ENCODE measurements at regions not wholly inside any gene's neighbourhood (a gene's known extent, or its start where the extent isn't known, plus 50 kb on each side); places are given as distances from the start of the nearest gene placed in this dataset.

GRCh38 chr6:93801101-93801847 is 381.9 kb upstream of the EPHA7 start:
- TF ChIP-seq POLR2AphosphoS5 (IDR thresholded peaks at IDR 0.05; ENCODE audit: low read depth, low read length) (no peak), TAF1 (IDR thresholded peaks at IDR 0.05; ENCODE audit: borderline replicate concordance, insufficient read depth, low read length) (no peak), SIN3A (IDR thresholded peaks at IDR 0.05; ENCODE audit: borderline replicate concordance, insufficient read depth, low read length) (no peak), FOXP2 (optimal IDR thresholded peaks at IDR 0.05; ENCODE audit: borderline replicate concordance, extremely low read depth, extremely low read length, insufficient read depth) (no peak), REST (IDR thresholded peaks at IDR 0.05; ENCODE audit: insufficient read depth in 1 of 2, low read depth in 2 of 2, low read length in 2 of 2) (no peak)

GRCh38 chr6:93799226-93799625 is 379.9 kb upstream of the EPHA7 start:
- no peak for TF ChIP-seq REST (IDR thresholded peaks at IDR 0.05; ENCODE audit: insufficient read depth in 1 of 2, low read depth in 2 of 2, low read length in 2 of 2)
- TF ChIP-seq SIN3A (IDR thresholded peaks at IDR 0.05; ENCODE audit: borderline replicate concordance, insufficient read depth, low read length): no peak
- TF ChIP-seq TAF1 (IDR thresholded peaks at IDR 0.05; ENCODE audit: borderline replicate concordance, insufficient read depth, low read length): no peak

GRCh38 chr6:93794166-93794565 is 374.8 kb upstream of the EPHA7 start:
- TF ChIP-seq FOXP2 (optimal IDR thresholded peaks at IDR 0.05; ENCODE audit: borderline replicate concordance, extremely low read depth, extremely low read length, insufficient read depth) (no peak), TAF1 (IDR thresholded peaks at IDR 0.05; ENCODE audit: borderline replicate concordance, insufficient read depth, low read length) (no peak), POLR2AphosphoS5 (IDR thresholded peaks at IDR 0.05; ENCODE audit: low read depth, low read length) (no peak), REST (IDR thresholded peaks at IDR 0.05; ENCODE audit: insufficient read depth in 1 of 2, low read depth in 2 of 2, low read length in 2 of 2) (no peak), SIN3A (IDR thresholded peaks at IDR 0.05; ENCODE audit: borderline replicate concordance, insufficient read depth, low read length) (no peak)

- no peak for TF ChIP-seq SIN3A (IDR thresholded peaks at IDR 0.05; ENCODE audit: borderline replicate concordance, insufficient read depth, low read length)
- no peak for TF ChIP-seq FOXP2 (optimal IDR thresholded peaks at IDR 0.05; ENCODE audit: borderline replicate concordance, extremely low read depth, extremely low read length, insufficient read depth)
- no peak for TF ChIP-seq REST (IDR thresholded peaks at IDR 0.05; ENCODE audit: insufficient read depth in 1 of 2, low read depth in 2 of 2, low read length in 2 of 2)
- TF ChIP-seq TAF1 (IDR thresholded peaks at IDR 0.05; ENCODE audit: borderline replicate concordance, insufficient read depth, low read length): no peak
- no peak for TF ChIP-seq POLR2AphosphoS5 (IDR thresholded peaks at IDR 0.05; ENCODE audit: low read depth, low read length)
These were observed 373.4 kb upstream of the EPHA7 start for GRCh38 chr6:93792746-93793145.

Data from PFSK-1 (cell line).